Cardiac fibroblast (primary cell): ENCODE measurements at regions not wholly inside any gene's neighbourhood (a gene's known extent, or its start where the extent isn't known, plus 50 kb on each side); places are given as distances from the start of the nearest gene placed in this dataset.

Experiments used
- DNase-seq, 2 donors: peaks; one replicate each; pipeline versions ENCODE4 v3.0.0 to v3.0.0-alpha.2; 2010; ENCODE audit warnings: low read depth in 2 of 2
- H3K4me3 ChIP-seq, 2 donors: replicated peaks in 1 of 2; 1 replicate in 1 of 2; 2 replicates in 1 of 2; pipeline ENCODE4 v1.5.1; 2011; ENCODE audit warnings: low read depth in 2 of 2, low read length in 2 of 2, mild to moderate bottlenecking in 2 of 2, moderate library complexity in 1 of 2
- CTCF ChIP-seq: IDR thresholded peaks from one replicate; pipeline ENCODE4 v1.5.1; 2011; ENCODE audit warnings: low read depth, mild to moderate bottlenecking, low read length, inconsistent platforms

- DNase-seq, result peak; percentile 43 to 59
- H3K4me3 ChIP-seq, result no peak overlapping the region
- no peak for TF ChIP-seq CTCF
Observed at GRCh38 chr12:124174451-124175348, 120.2 kb upstream of the RFLNA start.

DNA sequence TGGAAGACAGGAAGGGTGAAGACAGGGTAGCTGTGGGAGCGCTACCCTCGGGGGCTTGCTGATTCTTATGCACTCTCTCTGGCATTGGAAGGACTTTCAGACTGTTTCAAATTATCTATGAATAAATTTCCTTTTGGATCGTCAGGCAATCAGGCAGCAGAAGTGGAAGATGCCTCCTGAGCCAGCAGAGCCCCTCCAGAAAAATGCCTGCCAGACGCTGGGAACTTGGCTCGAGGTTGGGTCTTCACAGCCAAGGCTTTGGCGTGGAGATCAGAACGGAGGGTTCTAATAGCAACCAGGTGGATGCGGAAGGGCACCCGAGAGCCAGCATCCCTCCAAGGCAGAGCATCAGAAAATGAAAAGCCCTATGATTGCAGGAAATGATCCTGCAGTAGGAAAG is 119.2 kb upstream of the RFLNA start:
- no peak for TF ChIP-seq CTCF
- DNase-seq, result no peak

GRCh38 chr12:124177276-124177950 is 117.5 kb upstream of the RFLNA start:
- DNase-seq, result no peak
- no peak overlapping the region for H3K4me3 ChIP-seq
- no peak for TF ChIP-seq CTCF

More for the DNA sequence above, 119.2 kb upstream of the RFLNA start:
- H3K4me3 ChIP-seq, result no peak overlapping the region

- no peak for DNase-seq
- TF ChIP-seq CTCF, result no peak
- no peak overlapping the region for H3K4me3 ChIP-seq
Observed at GRCh38 chr12:124177951-124178316, 117.0 kb upstream of the RFLNA start.

GRCh38 chr12:124179936-124180607 is 114.8 kb upstream of the RFLNA start:
- DNase-seq, result no peak
- no peak for TF ChIP-seq CTCF
- H3K4me3 ChIP-seq, result no peak overlapping the region

DNA sequence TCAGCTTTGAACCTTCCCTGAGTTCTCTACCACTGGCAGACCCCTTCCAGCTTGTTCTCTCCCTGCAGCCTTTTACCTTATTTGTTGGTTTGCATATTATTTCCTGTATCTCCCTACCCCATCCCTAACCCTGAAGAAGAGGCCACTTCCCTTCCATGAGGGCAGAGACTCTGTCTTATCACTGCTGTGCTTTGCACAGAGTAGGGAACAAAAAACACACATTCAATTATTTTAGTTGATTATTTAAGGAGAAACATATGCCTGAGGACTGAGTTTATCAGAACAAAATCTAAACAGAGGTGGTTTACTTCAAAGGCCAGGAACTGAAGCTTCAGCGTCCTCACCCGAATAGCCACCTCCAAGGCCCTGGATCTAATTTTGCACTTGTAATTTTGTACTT is 111.7 kb upstream of the RFLNA start:
- no peak for TF ChIP-seq CTCF
- DNase-seq, result no peak
- no peak overlapping the region for H3K4me3 ChIP-seq
